G401 (cell line): ENCODE measurements at regions not wholly inside any gene's neighbourhood (a gene's known extent, or its start where the extent isn't known, plus 50 kb on each side); places are given as distances from the start of the nearest gene placed in this dataset.

Experiments used
- DNase-seq: peaks from one replicate; pipeline ENCODE4 v3.0.0-alpha.2; 2015; ENCODE audit warnings: low spot score
- in situ Hi-C: cut with HindIII; loops from 2 replicates; pipeline ENCODE4 v1.10.0; 2016; ENCODE audit warnings: low sequenced_read_pairs, mixed read lengths

GRCh38 chr12:58812214-58812613, 108.1 kb downstream of the LRIG3 start:
- no peak for DNase-seq
- in situ Hi-C loops = no loop called here

GRCh38 chr12:58814036-58814435, 106.3 kb downstream of the LRIG3 start:
- in situ Hi-C loops = no loop called here
- no peak for DNase-seq

GRCh38 chr12:58815235-58815634, 105.1 kb downstream of the LRIG3 start:
- DNase-seq = no peak
- in situ Hi-C loops = no loop called here

- no peak for DNase-seq
- in situ Hi-C loops = no loop called here
Observed at GRCh38 chr12:58818546-58818945, 101.8 kb downstream of the LRIG3 start.

GRCh38 chr12:58819345-58819744, 101.0 kb downstream of the LRIG3 start:
- in situ Hi-C loops = no loop called here
- no peak for DNase-seq

GRCh38 chr12:58819985-58820384, 100.3 kb downstream of the LRIG3 start:
- in situ Hi-C loops = no loop called here
- DNase-seq = peak; percentile 3
